Right lobe of liver (tissue), 6 donors: ENCODE measurements at regions not wholly inside any gene's neighbourhood (a gene's known extent, or its start where the extent isn't known, plus 50 kb on each side); places are given as distances from the start of the nearest gene placed in this dataset.

Experiments used
- ATAC-seq, 4 donors: fragments of 200-7000 bp; cut with Tn5 transposase; one replicate each; pipeline ENCODE4 v1.9.1; 2020; ENCODE audit warnings: mild to moderate bottlenecking in 4 of 4, moderate library complexity in 4 of 4
- DNase-seq, 3 donors: peaks; one replicate each; pipeline ENCODE4 v3.0.0-alpha.2; 2020
- H3K27ac ChIP-seq, 3 donors: fragments of 200-600 bp; one replicate each; pipeline ENCODE4 v1.8.0; 2022
- H3K27me3 ChIP-seq, 2 donors: fragments of 200-600 bp; one replicate each; pipeline ENCODE4 v1.8.0; 2022
- H3K36me3 ChIP-seq, 4 donors: fragments of 200-600 bp; sonication (generic) in 1 of 4; one replicate each; pipeline versions ENCODE4 v1.5.1 to v1.8.0; 2017 to 2022; ENCODE audit warnings: control low read depth in 1 of 4
- H3K4me1 ChIP-seq, 4 donors: fragments of 200-600 bp; sonication (generic) in 1 of 4; one replicate each; pipeline versions ENCODE4 v1.5.1 to v1.8.0; 2017 to 2022; ENCODE audit warnings: control low read depth in 1 of 4
- H3K4me3 ChIP-seq, 3 donors: fragments of 200-600 bp; one replicate each; pipeline ENCODE4 v1.8.0; 2022
- H3K9me3 ChIP-seq, 4 donors: fragments of 200-600 bp; sonication (generic) in 1 of 4; one replicate each; pipeline versions ENCODE4 v1.5.1 to v1.8.0; 2017 to 2022; ENCODE audit warnings: control low read depth in 1 of 4
- CTCF ChIP-seq, 4 donors: fragments of 200-600 bp in 3 of 4; fragments of 450-650 bp in 1 of 4; IDR thresholded peaks; one replicate each; pipeline versions ENCODE4 v1.5.1 to v1.8.0; 2016 to 2022; ENCODE audit warnings: antibody characterized with exemption in 4 of 4, mild to moderate bottlenecking in 2 of 4
- POLR2A ChIP-seq: fragments of 450-650 bp; IDR thresholded peaks from one replicate; pipeline ENCODE4 v1.6.1; 2017; ENCODE audit warnings: antibody characterized with exemption, mild to moderate bottlenecking
- WGBS: methylation state at CpG from one replicate; pipeline ENCODE4 v1.1.6; 2018; ENCODE audit warnings: low coverage, low lambda C conversion rate; ENCODE audit not compliant: insufficient coverage; ENCODE audit errors: missing lambda C conversion rate; 5-methylcytosine and 5-hydroxymethylcytosine counted together
- intact Hi-C, 2 donors: fragments of 100-400 bp; cut with DNase I; formaldehyde crosslinking; loops; one replicate each; pipeline versions ENCODE4 v1.11.2 to v1.14.1; 2022
- donor health status: DM: no; HTN: yes; CAD: no.
- donor health status: DM: no; HTN: no; CAD: no.
- donor health status: DM: no; HTN: no; CAD: no.
- donor health status: DM: no; HTN: yes; CAD: no.
- donor health status: DM: no; HTN: yes; CAD: no.

GRCh38 chr3:5579139-5579602 is 391.7 kb downstream of the EDEM1 start:
- DNase-seq (no peak), ATAC-seq (no peak)
- Histone ChIP-seq H3K27me3 (no peaks in the 10 kb centered on the region), H3K27ac (no peak overlapping the region), H3K36me3 (no peaks in the 10 kb centered on the region), H3K4me3 (no peak overlapping the region), H3K9me3 (no peaks in the 10 kb centered on the region), H3K4me1 (no peaks in the 10 kb centered on the region)
- TF ChIP-seq POLR2A (no peak), CTCF (IDR thresholded peaks at IDR 0.05) (no peak)
- intact Hi-C loops = no loop called here
- 0% methylated on average over 1 of the region's 2 CpGs for WGBS

- 79% methylated on average over 4 of the region's 4 CpGs for WGBS
- Histone ChIP-seq H3K27me3 (no peaks in the 10 kb centered on the region), H3K4me3 (no peak overlapping the region), H3K4me1 (no peaks in the 10 kb centered on the region), H3K9me3 (no peaks in the 10 kb centered on the region), H3K36me3 (no peaks in the 10 kb centered on the region), H3K27ac (no peak overlapping the region)
- DNase-seq (no peak), ATAC-seq (no peak)
- intact Hi-C loops = no loop called here
- TF ChIP-seq CTCF (IDR thresholded peaks at IDR 0.05) (no peak), POLR2A (no peak)
These were observed 392.4 kb downstream of the EDEM1 start for GRCh38 chr3:5579946-5580345.

DNA sequence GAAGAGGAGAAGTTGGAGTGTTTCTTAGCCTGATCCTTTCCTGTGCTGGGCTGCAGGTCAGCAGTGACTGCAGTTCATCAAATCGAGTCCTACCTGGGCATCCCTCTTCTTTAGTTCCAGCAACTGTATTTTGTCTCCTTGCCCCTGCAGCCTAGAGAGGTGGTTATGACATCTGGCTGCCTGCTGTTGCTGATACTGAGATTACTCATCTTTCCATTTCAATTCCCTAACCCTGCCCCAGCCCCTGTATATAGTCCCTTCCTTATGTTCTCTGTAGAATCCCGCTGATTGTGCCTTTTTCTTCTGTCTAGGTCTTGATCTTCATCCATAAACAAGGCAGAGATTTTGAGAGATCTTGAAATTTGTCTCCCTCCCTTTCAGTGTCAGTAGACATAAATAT is 393.3 kb downstream of the EDEM1 start:
- TF ChIP-seq CTCF (IDR thresholded peaks at IDR 0.05) (no peak), POLR2A (no peak)
- no peaks in the 10 kb centered on the region for H3K4me1 ChIP-seq
- no peak for DNase-seq
- no peak overlapping the region for H3K4me3 ChIP-seq
- 36% methylated on average over 2 of the region's 2 CpGs for WGBS
- no peaks in the 10 kb centered on the region for H3K36me3 ChIP-seq
- H3K27me3 ChIP-seq = no peaks in the 10 kb centered on the region
- no peaks in the 10 kb centered on the region for H3K9me3 ChIP-seq
- intact Hi-C loops = no loop called here
- no peak for ATAC-seq
- H3K27ac ChIP-seq = no peak overlapping the region

DNA sequence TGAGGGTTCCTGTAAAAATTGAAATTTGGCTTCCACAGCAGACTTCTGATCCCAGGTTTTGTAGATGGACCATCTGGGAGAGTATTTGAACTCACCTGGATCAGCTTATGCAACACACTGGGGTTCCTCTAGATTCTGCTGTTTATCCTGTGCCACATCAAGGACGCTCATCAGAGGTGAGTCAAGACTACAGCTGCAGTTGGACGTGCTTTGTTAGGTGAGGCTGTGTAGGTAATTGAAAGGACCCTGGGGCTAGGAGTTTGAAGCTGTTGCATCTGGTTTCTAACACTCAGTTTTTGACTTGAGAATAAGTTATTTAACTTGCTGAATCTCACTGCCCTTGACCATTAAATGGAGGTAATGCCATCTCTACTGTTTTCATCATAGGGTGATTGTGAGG is 394.2 kb downstream of the EDEM1 start:
- DNase-seq (no peak), ATAC-seq (no peak)
- Histone ChIP-seq H3K9me3 (no peaks in the 10 kb centered on the region), H3K4me1 (no peaks in the 10 kb centered on the region), H3K4me3 (no peak overlapping the region), H3K36me3 (no peaks in the 10 kb centered on the region), H3K27ac (no peak overlapping the region), H3K27me3 (no peaks in the 10 kb centered on the region)
- 50% methylated on average over 1 of the region's 2 CpGs for WGBS
- TF ChIP-seq CTCF (IDR thresholded peaks at IDR 0.05) (no peak), POLR2A (no peak)
- intact Hi-C loops = no loop called here

DNA sequence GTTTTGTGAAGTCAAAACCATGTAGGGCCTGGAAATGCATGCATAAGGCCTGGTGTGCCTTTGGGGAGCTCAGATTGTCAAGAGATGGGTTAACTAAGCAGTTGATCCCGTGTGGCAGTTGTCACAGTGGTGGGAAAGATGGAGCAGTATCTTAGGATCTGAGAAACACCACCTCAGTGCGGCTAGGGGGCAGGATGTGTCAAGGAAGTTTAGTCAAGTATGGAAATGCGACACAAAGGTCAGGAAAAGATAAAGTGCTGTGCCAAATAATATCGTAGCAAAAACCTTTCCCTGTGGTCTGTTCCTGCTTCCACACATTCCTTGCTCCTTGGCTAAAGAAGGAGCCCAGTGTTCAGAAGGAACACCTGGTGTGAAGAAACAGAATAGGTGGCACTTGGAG is 396.4 kb downstream of the EDEM1 start:
- TF ChIP-seq POLR2A (no peak), CTCF (IDR thresholded peaks at IDR 0.05) (no peak)
- no peaks in the 10 kb centered on the region for H3K9me3 ChIP-seq
- no peak overlapping the region for H3K4me3 ChIP-seq
- H3K27ac ChIP-seq = no peak overlapping the region
- H3K4me1 ChIP-seq = no peaks in the 10 kb centered on the region
- 20% methylated on average over 4 of the region's 4 CpGs for WGBS
- intact Hi-C loops = no loop called here
- DNase-seq (no peak), ATAC-seq (no peak)
- no peaks in the 10 kb centered on the region for H3K36me3 ChIP-seq
- H3K27me3 ChIP-seq = no peaks in the 10 kb centered on the region
